ENCODE measurements at regions not wholly inside any gene's neighbourhood (a gene's known extent, or its start where the extent isn't known, plus 50 kb on each side); places are given as distances from the start of the nearest gene placed in this dataset.

GRCh38 chr20:61186771-61187472 lies 65.1 kb upstream of the CDH4 start:
- peaks cover 0 to 3% of the 10 kb centered on the region in 2 donors for H3K9me3 Mint-ChIP-seq

GRCh38 chr20:61189534-61189933 lies 62.5 kb upstream of the CDH4 start:
- Mint-ChIP-seq H3K27ac (no peak overlapping the region), H3K36me3 (no peaks in the 10 kb centered on the region), H3K9me3 (peaks cover 0 to 3% of the 10 kb centered on the region in 2 donors)
- DNase-seq (ENCODE audit: low spot score in 2 of 2) (no peak), ATAC-seq (no peak)

More at GRCh38 chr20:61186771-61187472, 65.1 kb upstream of the CDH4 start:
- H3K36me3 Mint-ChIP-seq, result no peaks in the 10 kb centered on the region
- DNase-seq (ENCODE audit: low spot score in 2 of 2) (no peak), ATAC-seq (no peak)
- H3K27ac Mint-ChIP-seq, result no peak overlapping the region

GRCh38 chr20:61191096-61191495 lies 61.0 kb upstream of the CDH4 start:
- no peak overlapping the region for H3K27ac Mint-ChIP-seq
- ATAC-seq, result no peak
- no peak for DNase-seq (ENCODE audit: low spot score in 2 of 2)
- H3K9me3 Mint-ChIP-seq, result peaks cover 0 to 3% of the 10 kb centered on the region in 2 donors
- H3K36me3 Mint-ChIP-seq, result no peaks in the 10 kb centered on the region

GRCh38 chr20:61192337-61192950 lies 59.6 kb upstream of the CDH4 start:
- no peak for ATAC-seq
- no peak for DNase-seq (ENCODE audit: low spot score in 2 of 2)
- Mint-ChIP-seq H3K27ac (peak overlapping the region in 1 of 2 donors; percentile 27), H3K9me3 (no peaks in the 10 kb centered on the region), H3K36me3 (no peaks in the 10 kb centered on the region)

GRCh38 chr20:61193164-61193563 lies 58.9 kb upstream of the CDH4 start:
- Mint-ChIP-seq H3K36me3 (no peaks in the 10 kb centered on the region), H3K9me3 (no peaks in the 10 kb centered on the region), H3K27ac (no peak overlapping the region)
- ATAC-seq (no peak), DNase-seq (ENCODE audit: low spot score in 2 of 2) (no peak)

Measured in activated naive CD4-positive, alpha-beta T cell treated with anti-CD3 and anti-CD28 coated beads, Interleukin-2, amount 50 U/mL, for 72 hours (primary cell).